ENCODE measurements at regions not wholly inside any gene's neighbourhood (a gene's known extent, or its start where the extent isn't known, plus 50 kb on each side); places are given as distances from the start of the nearest gene placed in this dataset.
"Not testable (repeated sequence)": the region's sequence is repeated elsewhere in the genome, so short reads cannot be mapped to it uniquely, and the experiment has no call there.

DNA sequence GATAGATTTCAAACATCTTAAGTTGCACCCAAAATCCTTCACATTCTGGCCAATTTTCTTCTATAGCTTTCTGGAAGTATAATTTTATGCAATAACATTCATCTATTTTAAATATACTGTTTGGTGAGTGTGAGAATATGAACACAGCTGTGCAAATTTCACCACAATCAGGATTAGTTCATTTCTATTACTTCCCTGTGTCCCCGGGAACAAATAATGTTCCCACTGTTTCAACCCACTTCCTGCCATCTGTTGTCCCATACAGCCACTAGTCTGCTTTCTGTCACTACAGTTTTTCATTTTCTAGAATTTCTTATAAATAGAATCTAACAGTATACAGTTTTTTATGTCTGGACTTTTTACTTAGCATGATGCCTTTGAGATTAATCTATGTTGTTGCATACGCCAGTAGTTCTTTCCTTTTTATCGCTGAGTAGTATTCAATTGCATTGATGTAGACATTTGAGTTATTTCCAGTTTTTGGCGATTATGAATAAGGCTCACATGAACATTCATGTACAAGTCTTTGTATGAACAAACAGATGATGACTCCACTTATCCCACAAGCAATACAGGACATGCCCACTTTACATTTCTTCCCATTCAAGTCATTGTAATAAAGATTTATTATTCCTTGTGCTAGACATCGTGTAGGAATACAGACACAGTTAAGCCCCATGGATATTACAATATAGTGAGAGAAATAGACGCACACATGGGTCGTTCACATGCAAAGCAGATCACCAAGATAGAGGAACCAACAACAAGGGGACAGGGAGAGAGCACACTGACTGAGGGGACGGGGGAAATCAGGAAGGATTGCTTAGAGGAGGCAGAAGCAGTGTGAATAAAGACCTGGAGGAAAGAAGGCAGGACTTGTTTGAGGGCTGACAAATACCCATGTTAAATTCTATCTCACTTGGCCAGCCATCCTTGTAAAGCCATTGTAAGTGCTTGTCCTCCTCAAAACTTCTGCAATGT, 72.9 kb upstream of the PAX8 start:
- no peak for TF ChIP-seq POLR2A (IDR thresholded peaks at IDR 0.05; ENCODE audit: low read depth, low read length)
- DNase-seq (ENCODE audit: insufficient read length, low spot score) (no peak), FAIRE-seq (no peak)

DNA sequence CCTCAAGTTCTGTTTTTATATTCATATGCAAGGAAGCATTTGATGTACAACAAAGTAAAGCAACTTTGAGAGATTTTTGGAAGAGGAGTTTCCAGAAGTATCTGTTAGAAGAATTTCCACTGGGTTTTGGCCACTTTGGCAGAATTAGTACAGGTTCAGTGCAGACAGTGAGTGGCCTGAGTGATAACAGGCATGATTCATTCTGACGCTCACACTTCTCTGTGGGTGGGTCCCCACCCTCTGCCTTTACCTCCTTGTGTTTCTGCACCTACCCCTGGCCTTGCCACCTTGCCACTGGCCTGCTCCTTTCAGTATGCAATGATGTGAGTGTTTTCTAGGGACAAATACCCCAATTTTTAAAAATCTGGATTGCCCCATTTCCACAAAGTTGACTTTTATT, 65.1 kb upstream of the PAX8 start:
- not testable (repeated sequence) for DNase-seq (ENCODE audit: insufficient read length, low spot score); FAIRE-seq

DNA sequence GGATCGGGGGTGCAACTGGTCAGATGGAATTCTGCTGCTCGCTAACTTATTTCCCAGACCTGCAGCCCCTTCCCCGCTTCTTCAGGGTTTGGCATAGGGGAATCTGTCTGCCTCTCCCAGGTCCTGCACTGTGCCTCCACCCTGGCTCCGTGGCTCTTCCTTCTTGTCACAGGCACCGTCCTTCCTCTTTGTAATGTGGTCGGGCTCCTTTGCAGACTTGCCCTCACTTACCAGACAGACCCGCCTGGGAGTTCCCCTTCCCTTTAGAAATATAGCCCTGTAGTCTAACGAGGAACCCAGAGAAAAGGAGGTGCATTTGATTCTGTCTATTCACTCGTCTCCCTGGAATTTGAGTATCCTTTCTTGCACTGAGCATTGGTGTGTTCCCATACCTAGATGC, 63.9 kb upstream of the PAX8 start:
- no peak for DNase-seq (ENCODE audit: insufficient read length, low spot score)
- TF ChIP-seq POLR2A (IDR thresholded peaks at IDR 0.05; ENCODE audit: low read depth, low read length): no peak
- no peak for FAIRE-seq

DNA sequence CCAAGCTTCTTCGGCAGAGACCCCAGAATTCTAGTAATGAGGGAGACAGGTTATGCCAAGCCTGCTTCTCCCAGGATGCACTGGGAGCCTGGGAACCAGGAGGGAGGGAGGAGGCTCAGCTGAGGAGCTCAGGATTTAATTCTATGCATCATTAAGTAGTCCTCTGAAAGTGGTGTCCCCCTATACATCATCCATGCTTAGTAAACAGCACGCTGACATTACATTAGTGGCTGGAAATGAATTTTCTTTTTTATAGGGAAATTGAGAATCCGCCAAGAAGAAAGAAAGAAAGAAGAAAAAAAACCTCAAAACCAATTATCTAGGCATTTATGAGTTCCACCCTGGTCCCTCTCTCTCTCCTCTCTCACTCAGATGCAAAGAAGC, 63.1 kb upstream of the PAX8 start:
- DNase-seq (ENCODE audit: insufficient read length, low spot score); FAIRE-seq: not testable (repeated sequence)

DNA sequence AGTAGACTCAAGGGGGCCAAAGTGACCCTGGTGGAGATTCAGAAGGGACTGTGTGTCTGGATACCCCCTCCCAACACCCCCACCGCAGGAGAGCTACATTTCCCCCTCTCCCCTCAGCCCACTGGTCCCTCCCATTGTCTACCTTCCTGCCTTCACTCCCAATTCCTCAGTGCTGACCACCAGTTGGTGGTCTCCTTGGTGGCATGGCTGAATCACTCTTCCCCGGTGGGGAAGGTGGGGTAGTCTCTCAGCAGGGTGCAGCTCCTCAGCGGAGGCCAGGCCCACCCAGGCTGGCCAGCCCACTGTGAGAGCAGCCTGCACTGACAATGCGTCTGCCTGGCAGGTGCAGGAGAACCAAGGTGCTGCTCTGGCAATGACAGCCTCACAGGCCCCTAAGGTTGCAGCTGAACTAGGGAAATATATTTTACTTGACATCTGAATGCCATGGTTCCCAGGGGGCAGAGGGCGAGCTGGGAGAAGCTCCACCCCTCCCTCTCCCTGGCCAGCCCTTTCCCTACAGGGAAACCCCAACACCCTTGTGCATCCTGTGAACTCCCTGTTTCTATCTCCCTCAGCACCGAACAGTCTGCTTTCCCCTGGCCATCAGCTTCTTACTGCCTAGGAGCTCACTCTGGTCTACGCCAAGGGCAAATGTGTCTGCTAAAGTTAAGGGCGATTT, 62.6 kb upstream of the PAX8 start:
- FAIRE-seq (no peak), DNase-seq (ENCODE audit: insufficient read length, low spot score) (no peak)
- no peak for TF ChIP-seq POLR2A (IDR thresholded peaks at IDR 0.05; ENCODE audit: low read depth, low read length)

DNA sequence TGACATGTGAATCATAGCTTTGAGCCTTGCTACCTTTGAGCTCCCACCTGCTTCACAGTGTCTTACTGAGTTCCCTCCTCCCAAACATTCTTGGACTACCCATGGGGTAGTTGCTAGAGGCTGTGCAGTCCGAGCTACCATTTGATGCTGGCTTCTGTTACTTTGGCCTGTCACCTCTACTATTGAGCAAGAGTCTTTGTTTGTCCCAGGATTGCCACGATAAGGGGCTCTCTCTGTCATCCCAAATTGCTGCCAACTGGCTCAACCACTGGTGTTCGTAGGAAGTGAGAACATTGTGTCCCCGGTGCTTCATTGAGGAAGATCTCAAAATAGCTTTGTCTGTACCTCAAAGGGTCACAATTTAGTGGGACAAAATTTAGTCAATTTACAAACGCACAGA, 59.1 kb upstream of the PAX8 start:
- no peak for DNase-seq (ENCODE audit: insufficient read length, low spot score)
- FAIRE-seq: no peak
- TF ChIP-seq POLR2A (IDR thresholded peaks at IDR 0.05; ENCODE audit: low read depth, low read length): no peak

DNA sequence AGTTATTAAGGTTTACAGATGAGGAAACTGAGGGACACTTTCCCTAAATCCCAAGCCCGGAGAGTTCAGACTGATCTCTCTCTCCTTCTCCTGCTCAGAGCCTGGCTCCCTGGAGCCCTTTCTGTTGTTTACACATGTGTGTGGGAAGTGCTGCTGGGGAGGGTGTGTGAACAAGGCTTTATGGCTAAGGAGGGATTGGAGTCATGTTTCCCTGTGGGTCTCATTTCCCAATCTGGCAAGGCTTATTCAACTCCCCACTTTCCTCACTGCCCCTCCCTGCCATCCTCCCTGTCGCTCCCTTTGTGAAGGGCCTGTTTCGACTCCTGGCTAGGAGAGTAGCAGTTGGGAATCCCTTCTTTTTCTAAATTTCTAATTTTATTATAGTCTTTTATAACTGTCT, 57.3 kb upstream of the PAX8 start:
- not testable (repeated sequence) for DNase-seq (ENCODE audit: insufficient read length, low spot score); FAIRE-seq

DNA sequence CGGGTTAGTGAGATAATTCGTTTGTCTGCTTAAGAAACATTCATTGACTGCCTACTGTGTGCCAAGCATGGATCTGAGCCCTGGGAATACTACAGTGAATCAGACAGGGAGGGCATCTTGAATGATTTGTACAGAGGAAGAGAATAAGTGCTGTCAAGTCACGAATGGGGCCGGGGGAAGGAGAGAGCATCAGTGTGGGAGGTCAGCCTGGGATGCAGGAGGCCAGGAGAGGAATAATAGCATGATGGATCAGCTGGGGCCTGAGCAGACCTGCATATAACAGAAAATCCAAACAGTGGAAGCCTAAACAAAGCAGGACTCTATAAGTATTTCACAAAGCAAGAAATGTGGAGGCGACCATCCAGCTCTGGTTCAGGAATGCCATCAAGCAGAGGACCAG, 55.4 kb upstream of the PAX8 start:
- no peak for TF ChIP-seq POLR2A (IDR thresholded peaks at IDR 0.05; ENCODE audit: low read depth, low read length)
- no peak for FAIRE-seq
- no peak for DNase-seq (ENCODE audit: insufficient read length, low spot score)

DNA sequence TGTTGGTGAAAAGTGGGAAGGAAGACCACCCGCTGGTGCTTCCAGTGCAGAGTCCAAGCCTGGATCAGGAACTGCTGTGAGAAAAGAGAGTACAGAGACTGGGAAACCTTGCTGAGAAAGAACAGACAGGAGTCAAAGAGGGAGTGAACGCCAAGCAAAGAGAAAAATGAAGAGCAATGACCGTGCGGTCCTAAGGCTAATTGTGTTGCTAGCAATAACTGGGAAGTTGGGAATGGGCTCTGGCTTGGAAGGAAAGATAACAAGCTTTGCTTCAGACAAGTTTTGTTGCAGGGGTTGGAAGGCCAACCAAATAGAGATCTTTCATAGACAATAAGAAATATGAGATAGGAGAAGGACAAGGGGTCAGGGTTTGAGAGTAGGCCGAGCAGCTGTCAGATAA, 55.0 kb upstream of the PAX8 start:
- FAIRE-seq: not testable (repeated sequence)

DNA sequence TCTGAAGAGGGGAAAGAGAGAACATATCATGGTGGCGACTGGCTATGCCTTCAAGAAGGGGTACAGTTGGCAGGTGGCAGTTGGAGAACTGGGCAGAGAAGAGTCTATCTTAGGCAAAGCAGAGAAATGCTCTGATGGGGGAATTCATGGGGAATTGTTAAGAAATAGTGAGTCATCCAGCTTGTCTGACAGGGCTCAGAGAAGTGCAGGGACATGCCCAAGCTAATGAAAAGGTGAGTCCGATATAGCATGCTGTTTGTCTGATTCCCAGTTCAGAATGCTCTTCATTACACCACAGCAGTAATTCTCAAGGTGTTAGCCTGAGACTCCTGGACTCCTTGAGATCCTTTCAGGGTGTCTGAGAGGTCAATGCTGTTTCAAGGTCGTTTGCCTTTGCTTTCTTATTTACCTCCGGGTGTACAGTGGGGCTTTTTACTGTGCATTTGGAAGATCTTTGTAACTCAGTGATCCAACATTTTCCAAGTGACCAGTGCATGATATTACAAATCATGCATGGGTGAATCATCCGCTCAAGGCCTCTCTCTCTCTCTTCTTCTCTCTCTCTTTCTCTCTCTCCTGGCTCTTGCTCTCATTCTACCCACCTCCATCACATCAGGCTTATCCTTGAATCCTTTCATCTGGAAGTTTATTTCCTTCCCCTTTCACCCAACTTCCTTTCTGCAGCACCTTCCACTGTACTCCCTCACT, 51.5 kb upstream of the PAX8 start:
- DNase-seq (ENCODE audit: insufficient read length, low spot score): not testable (repeated sequence)
- peak; percentile 55 for FAIRE-seq

More for the DNA sequence above, 55.0 kb upstream of the PAX8 start:
- DNase-seq (ENCODE audit: insufficient read length, low spot score): not testable (repeated sequence)

DNA sequence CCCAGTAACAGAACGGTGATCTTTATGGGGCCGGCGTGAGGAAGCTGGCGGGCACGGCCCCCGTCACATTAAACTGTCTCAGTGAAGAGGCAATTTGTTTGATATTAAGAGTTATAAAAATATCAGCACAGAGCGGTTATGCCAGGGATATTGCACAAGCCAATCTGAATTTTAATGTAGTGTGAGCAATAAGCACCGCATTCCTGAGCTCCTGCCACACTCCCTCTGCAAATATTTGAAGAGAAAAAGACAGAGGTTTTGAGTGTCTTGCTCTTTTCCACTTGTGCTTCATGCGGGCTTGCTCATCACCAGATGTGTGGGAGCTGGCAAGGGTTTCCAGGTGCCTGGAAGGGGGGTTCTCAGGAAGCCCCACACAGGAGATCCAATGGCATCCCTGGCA, 50.3 kb upstream of the PAX8 start:
- FAIRE-seq; DNase-seq (ENCODE audit: insufficient read length, low spot score): not testable (repeated sequence)

DNA sequence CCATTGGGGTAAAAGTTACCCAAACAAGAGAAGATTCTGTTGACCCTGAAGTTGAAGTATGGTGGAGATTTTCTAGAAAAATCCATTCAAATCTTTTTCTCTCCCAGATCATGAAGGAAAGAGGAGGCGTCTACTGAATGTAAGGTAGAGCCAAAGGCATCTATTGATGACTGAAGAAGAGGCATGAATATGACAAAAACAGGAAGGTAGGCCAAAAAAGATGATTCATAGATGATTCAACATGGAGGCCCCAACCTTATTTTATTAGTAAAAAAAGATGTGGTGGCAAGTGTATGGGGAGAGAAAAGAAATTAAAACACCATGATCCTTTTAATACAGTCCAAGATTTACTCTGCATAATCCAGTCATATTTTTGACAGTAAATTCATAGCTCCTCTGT, 49.9 kb upstream of the PAX8 start:
- DNase-seq (ENCODE audit: insufficient read length, low spot score): not testable (repeated sequence)

More for the DNA sequence above, 49.9 kb upstream of the PAX8 start:
- FAIRE-seq: not testable (repeated sequence)

Data from H54 (cell line).